ENCODE measurements at regions not wholly inside any gene's neighbourhood (a gene's known extent, or its start where the extent isn't known, plus 50 kb on each side); places are given as distances from the start of the nearest gene placed in this dataset.

GRCh38 chr12:42982828-42983227, 393.3 kb upstream of the PRICKLE1 start:
- TF ChIP-seq CTCF (conservative IDR thresholded peaks at IDR 0.05; ENCODE audit: low read depth) = no peak
- POLR2A ChIA-PET (ENCODE audit: low non-redundant PET) = no interaction called here
- no peak for DNase-seq (ENCODE audit: low spot score)
- CTCF ChIA-PET = no interaction called here
- no peak overlapping the region for H3K27ac ChIP-seq

GRCh38 chr12:42981379-42981778, 391.8 kb upstream of the PRICKLE1 start:
- TF ChIP-seq CTCF (conservative IDR thresholded peaks at IDR 0.05; ENCODE audit: low read depth) = no peak
- ChIA-PET CTCF (no interaction called here), POLR2A (ENCODE audit: low non-redundant PET) (no interaction called here)
- H3K27ac ChIP-seq = no peak overlapping the region
- DNase-seq (ENCODE audit: low spot score) = no peak

GRCh38 chr12:42980441-42980840, 390.9 kb upstream of the PRICKLE1 start:
- ChIA-PET CTCF (no interaction called here), POLR2A (ENCODE audit: low non-redundant PET) (no interaction called here)
- TF ChIP-seq CTCF (conservative IDR thresholded peaks at IDR 0.05; ENCODE audit: low read depth) = no peak
- DNase-seq (ENCODE audit: low spot score) = no peak
- H3K27ac ChIP-seq = no peak overlapping the region

- H3K27ac ChIP-seq = no peak overlapping the region
- no peak for DNase-seq (ENCODE audit: low spot score)
- POLR2A ChIA-PET (ENCODE audit: low non-redundant PET) = no interaction called here
- CTCF ChIA-PET = interaction anchor here (0.5 to 0.7 kb wide), 2 partner anchors 64 to 289 kb away, joined by 3 read pairs; no protein-coding TSS in a partner anchor
- TF ChIP-seq CTCF (conservative IDR thresholded peaks at IDR 0.05; ENCODE audit: low read depth) = no peak
Measured at GRCh38 chr12:42979746-42980145, 390.2 kb upstream of the PRICKLE1 start.

- TF ChIP-seq CTCF (conservative IDR thresholded peaks at IDR 0.05; ENCODE audit: low read depth) = no peak
- no peak for DNase-seq (ENCODE audit: low spot score)
- no peak overlapping the region for H3K27ac ChIP-seq
- ChIA-PET POLR2A (ENCODE audit: low non-redundant PET) (no interaction called here), CTCF (no interaction called here)
Measured at GRCh38 chr12:42978708-42979107, 389.2 kb upstream of the PRICKLE1 start.

- H3K27ac ChIP-seq = no peak overlapping the region
- CTCF ChIA-PET = interaction anchor here (0.5 to 1.1 kb wide), 3 partner anchors 9 to 44 kb away, joined by 3 to 4 read pairs (median 3); no protein-coding TSS in a partner anchor
- DNase-seq (ENCODE audit: low spot score) = no peak
- no peak for TF ChIP-seq CTCF (conservative IDR thresholded peaks at IDR 0.05; ENCODE audit: low read depth)
- POLR2A ChIA-PET (ENCODE audit: low non-redundant PET) = no interaction called here
Measured at GRCh38 chr12:42977451-42978230, 388.1 kb upstream of the PRICKLE1 start.
